Prostate gland (tissue), 2 donors: ENCODE measurements at regions not wholly inside any gene's neighbourhood (a gene's known extent, or its start where the extent isn't known, plus 50 kb on each side); places are given as distances from the start of the nearest gene placed in this dataset.

Source experiments
- DNase-seq: peaks from one replicate; pipeline ENCODE4 v3.0.0-alpha.2; 2019; ENCODE audit warnings: low spot score
- H3K27ac ChIP-seq, 2 donors: fragments of 200-600 bp; sonication (generic); 2 replicates each; pipeline ENCODE4 v1.5.1; 2017 to 2019
- H3K27me3 ChIP-seq: fragments of 200-600 bp; sonication (generic); replicated peaks from 2 replicates; pipeline ENCODE4 v1.5.1; 2019; ENCODE audit not compliant: insufficient read depth
- H3K36me3 ChIP-seq, 2 donors: fragments of 200-600 bp; sonication (generic); 1 replicate in 1 of 2; 2 replicates in 1 of 2; pipeline versions ENCODE4 v1.5.1 to v1.8.1; 2017 to 2019
- H3K4me1 ChIP-seq: fragments of 200-600 bp; sonication (generic); replicated peaks from 2 replicates; pipeline ENCODE4 v1.5.1; 2019
- H3K4me3 ChIP-seq, 2 donors: fragments of 200-600 bp; sonication (generic); 2 replicates each; pipeline ENCODE4 v1.5.1; 2017 to 2019
- H3K9me3 ChIP-seq: fragments of 200-600 bp; sonication (generic); 2 replicates; pipeline ENCODE4 v1.5.1; 2017
- POLR2A ChIP-seq: fragments of 450-650 bp; IDR thresholded peaks from one replicate; pipeline ENCODE4 v1.6.1; 2016; ENCODE audit warnings: antibody characterized with exemption, mild to moderate bottlenecking
- POLR2AphosphoS5 ChIP-seq: sonication (generic); formaldehyde crosslinking; IDR thresholded peaks from one replicate; pipeline ENCODE4 v1.6.1; 2017; ENCODE audit warnings: antibody characterized with exemption
- WGBS: methylation state at CpG from one replicate; pipeline ENCODE4 v1.1.5; 2018; 5-methylcytosine and 5-hydroxymethylcytosine counted together
- intact Hi-C: fragments of 100-400 bp; cut with DNase I; formaldehyde crosslinking; loops from one replicate; pipeline ENCODE4 v1.14.2; 2022
- TF ChIP-seq, protein P1 (sequence below), 4 experiments: fragments of 200-600 bp in 2 of 4; fragments of 450-650 bp in 2 of 4; sonication (generic) in 2 of 4; IDR thresholded peaks; 1 replicate in 3 of 4; 2 replicates in 1 of 4; pipeline ENCODE4 v1.5.1; 2016 to 2019; ENCODE audit warnings: antibody characterized with exemption in 4 of 4, mild to moderate bottlenecking in 2 of 4, moderate library complexity in 2 of 4

DNA sequence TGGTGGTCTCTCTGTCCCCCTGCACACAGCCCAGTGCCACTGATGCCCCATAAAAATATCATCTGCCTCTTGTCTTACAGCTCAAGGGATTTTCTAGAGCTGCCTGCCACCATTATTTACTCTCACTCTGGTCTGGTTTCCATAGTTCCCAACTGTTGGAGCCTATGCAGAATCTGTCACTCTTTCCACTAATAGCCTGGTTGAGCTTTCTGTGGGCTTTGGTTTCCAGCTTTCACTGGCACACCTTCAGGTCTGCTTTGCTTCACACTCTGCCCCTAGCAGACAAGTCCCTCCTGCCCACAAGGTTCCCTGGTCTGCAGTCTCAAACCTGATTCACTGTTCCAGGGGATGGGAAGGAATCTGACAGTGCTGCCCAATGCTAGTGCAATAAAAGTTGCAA is 103.0 kb upstream of the FTMT start:
- TF ChIP-seq, protein P1, sequence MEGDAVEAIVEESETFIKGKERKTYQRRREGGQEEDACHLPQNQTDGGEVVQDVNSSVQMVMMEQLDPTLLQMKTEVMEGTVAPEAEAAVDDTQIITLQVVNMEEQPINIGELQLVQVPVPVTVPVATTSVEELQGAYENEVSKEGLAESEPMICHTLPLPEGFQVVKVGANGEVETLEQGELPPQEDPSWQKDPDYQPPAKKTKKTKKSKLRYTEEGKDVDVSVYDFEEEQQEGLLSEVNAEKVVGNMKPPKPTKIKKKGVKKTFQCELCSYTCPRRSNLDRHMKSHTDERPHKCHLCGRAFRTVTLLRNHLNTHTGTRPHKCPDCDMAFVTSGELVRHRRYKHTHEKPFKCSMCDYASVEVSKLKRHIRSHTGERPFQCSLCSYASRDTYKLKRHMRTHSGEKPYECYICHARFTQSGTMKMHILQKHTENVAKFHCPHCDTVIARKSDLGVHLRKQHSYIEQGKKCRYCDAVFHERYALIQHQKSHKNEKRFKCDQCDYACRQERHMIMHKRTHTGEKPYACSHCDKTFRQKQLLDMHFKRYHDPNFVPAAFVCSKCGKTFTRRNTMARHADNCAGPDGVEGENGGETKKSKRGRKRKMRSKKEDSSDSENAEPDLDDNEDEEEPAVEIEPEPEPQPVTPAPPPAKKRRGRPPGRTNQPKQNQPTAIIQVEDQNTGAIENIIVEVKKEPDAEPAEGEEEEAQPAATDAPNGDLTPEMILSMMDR (IDR thresholded peaks at IDR 0.05), result no peak
- no peak for TF ChIP-seq POLR2A
- TF ChIP-seq POLR2AphosphoS5, result no peak
- Histone ChIP-seq H3K4me3 (no peak overlapping the region), H3K36me3 (no peaks in the 10 kb centered on the region), H3K4me1 (no peaks in the 10 kb centered on the region), H3K27me3 (no peaks in the 10 kb centered on the region), H3K27ac (no peak overlapping the region), H3K9me3 (no peaks in the 10 kb centered on the region)
- intact Hi-C loops, result no loop called here
- DNase-seq, result no peak

DNA sequence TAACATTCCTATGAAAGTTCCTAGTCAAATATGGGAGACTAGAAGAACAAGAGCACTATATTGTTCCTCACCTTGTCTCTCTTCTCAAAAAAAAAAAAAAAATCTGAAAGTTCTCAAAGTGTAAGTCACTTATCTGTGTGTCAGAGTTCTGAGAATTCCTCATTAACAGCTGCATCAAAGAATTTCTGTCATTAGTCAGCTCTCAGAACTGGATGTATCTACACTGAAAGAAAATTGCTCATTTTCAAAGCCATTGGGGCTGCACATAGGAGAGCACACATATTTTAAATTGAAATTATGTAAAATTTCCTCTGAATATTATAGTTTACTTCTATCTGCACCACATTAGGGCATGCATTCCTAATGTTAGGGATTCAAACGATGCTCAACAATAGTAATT is 99.5 kb upstream of the FTMT start:
- Histone ChIP-seq H3K27ac (no peak overlapping the region), H3K27me3 (no peaks in the 10 kb centered on the region), H3K4me3 (no peak overlapping the region), H3K36me3 (no peaks in the 10 kb centered on the region), H3K9me3 (no peaks in the 10 kb centered on the region), H3K4me1 (no peaks in the 10 kb centered on the region)
- intact Hi-C loops, result no loop called here
- no peak for TF ChIP-seq POLR2A
- no peak for TF ChIP-seq POLR2AphosphoS5
- TF ChIP-seq, protein P1 (IDR thresholded peaks at IDR 0.05), result no peak
- WGBS, result 95% methylated on average over 1 of the region's 1 CpG
- no peak for DNase-seq

DNA sequence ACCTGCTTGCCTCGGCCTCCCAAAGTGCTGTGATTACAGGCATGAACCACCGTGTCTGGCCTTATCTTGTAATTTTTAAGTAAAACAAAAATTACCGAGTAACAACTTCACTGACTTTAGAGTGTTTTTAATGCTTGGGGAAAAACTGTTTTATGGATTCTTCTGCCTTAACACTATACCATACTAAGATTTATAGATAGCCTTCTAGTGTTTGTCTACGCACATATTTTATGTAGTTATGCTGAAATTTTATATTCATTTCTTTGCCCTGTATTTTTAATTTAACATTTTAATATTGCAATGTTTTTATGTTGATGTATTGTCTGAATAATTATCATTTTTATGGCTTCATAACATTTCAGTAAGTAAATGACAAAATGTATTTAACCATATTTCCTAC is 96.4 kb upstream of the FTMT start:
- Histone ChIP-seq H3K4me3 (no peak overlapping the region), H3K27ac (no peak overlapping the region), H3K4me1 (no peaks in the 10 kb centered on the region), H3K9me3 (no peaks in the 10 kb centered on the region), H3K27me3 (no peaks in the 10 kb centered on the region), H3K36me3 (no peaks in the 10 kb centered on the region)
- DNase-seq, result no peak
- no peak for TF ChIP-seq POLR2AphosphoS5
- 71% methylated on average over 4 of the region's 4 CpGs for WGBS
- intact Hi-C loops, result no loop called here

DNA sequence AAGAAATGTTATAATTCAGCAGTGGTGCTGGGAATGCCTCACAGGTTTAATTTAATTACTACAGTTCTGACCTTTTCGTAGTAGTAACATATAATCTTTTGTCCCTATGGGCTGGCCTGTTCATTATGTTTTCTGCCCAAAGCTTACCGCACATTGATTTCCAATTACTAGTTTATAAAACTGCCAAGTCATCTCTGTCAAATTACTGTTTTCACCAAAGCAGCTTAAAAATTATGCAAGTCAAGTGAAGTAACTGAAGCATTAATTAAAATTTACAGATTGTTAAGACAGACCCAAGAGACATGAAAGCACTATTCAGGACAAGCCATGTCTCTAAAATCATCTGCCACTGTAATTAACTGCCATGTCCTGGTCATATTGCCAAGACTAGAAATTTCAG is 93.9 kb upstream of the FTMT start:
- no peak overlapping the region for H3K27ac ChIP-seq

DNA sequence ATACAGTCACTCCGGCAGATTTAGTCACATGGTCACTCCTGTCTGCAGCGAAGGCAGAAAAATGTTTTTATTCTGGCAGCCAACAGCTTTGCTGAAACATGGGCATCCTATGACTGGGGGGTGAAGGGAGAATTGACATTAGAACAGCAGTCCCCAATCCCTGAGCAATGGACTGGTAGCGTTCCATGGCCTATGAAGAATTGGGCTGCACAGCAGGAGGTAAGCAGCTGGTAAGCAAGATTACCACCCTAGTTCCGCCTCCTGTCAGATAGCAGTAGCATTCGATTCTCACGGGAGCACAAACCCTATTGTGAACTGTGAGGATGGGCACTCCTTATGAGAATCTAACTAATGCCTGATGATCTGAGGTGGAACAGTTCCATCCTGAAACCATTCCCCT is 93.1 kb upstream of the FTMT start:
- no peaks in the 10 kb centered on the region for H3K4me1 ChIP-seq
- H3K27ac ChIP-seq, result no peak overlapping the region
- 58% methylated on average over 6 of the region's 6 CpGs for WGBS
- no peaks in the 10 kb centered on the region for H3K27me3 ChIP-seq
- H3K9me3 ChIP-seq, result no peaks in the 10 kb centered on the region
- H3K4me3 ChIP-seq, result no peak overlapping the region
- TF ChIP-seq POLR2A, result no peak
- TF ChIP-seq, protein P1 (IDR thresholded peaks at IDR 0.05), result no peak
- TF ChIP-seq POLR2AphosphoS5, result no peak
- DNase-seq, result no peak
- no peaks in the 10 kb centered on the region for H3K36me3 ChIP-seq
- intact Hi-C loops, result no loop called here

More for the DNA sequence above, 93.9 kb upstream of the FTMT start:
- Histone ChIP-seq H3K27me3 (no peaks in the 10 kb centered on the region), H3K4me3 (no peak overlapping the region), H3K4me1 (no peaks in the 10 kb centered on the region), H3K36me3 (no peaks in the 10 kb centered on the region), H3K9me3 (no peaks in the 10 kb centered on the region)
- intact Hi-C loops, result no loop called here
- no peak for DNase-seq
- TF ChIP-seq POLR2A (no peak), POLR2AphosphoS5 (no peak)
- TF ChIP-seq, protein P1 (IDR thresholded peaks at IDR 0.05), result no peak
- 84% methylated on average over 2 of the region's 2 CpGs for WGBS

DNA sequence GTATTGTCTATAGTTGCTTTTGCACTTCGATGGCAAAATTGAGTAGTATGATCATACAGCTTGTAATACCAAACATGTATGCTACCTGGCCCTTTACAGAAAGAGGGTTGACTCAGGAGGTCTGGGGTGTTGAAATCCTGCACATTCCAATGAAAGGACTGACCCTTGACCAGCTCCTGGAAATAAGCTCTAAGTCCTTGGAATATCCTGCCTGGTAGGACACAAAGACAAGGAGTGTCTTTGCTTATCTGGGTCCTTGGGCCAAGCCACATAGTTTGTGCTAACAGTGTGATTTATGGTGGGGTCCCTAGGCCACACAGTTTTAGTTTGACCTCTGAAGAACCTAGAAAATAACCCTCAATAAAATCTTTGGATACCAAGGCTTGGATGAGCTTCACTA is 89.3 kb upstream of the FTMT start:
- WGBS, result 97% methylated on average over 1 of the region's 1 CpG
- TF ChIP-seq POLR2AphosphoS5 (no peak), POLR2A (no peak)
- TF ChIP-seq, protein P1 (IDR thresholded peaks at IDR 0.05), result no peak

More for the DNA sequence above, 89.3 kb upstream of the FTMT start:
- Histone ChIP-seq H3K27ac (no peak overlapping the region), H3K36me3 (no peaks in the 10 kb centered on the region), H3K9me3 (no peaks in the 10 kb centered on the region), H3K27me3 (no peaks in the 10 kb centered on the region), H3K4me3 (no peak overlapping the region), H3K4me1 (no peaks in the 10 kb centered on the region)
- intact Hi-C loops, result no loop called here
- DNase-seq, result no peak
